ENCODE measurements at regions not wholly inside any gene's neighbourhood (a gene's known extent, or its start where the extent isn't known, plus 50 kb on each side); places are given as distances from the start of the nearest gene placed in this dataset.

- TF ChIP-seq SMAD3 (CRISPR knock-in tag; IDR thresholded peaks at IDR 0.05; ENCODE audit: borderline replicate concordance) (no peak), ERG (CRISPR knock-in tag; IDR thresholded peaks at IDR 0.05) (no peak), SMAD4 (CRISPR knock-in tag; IDR thresholded peaks at IDR 0.05) (no peak)
- TF ChIP-seq, protein P1, sequence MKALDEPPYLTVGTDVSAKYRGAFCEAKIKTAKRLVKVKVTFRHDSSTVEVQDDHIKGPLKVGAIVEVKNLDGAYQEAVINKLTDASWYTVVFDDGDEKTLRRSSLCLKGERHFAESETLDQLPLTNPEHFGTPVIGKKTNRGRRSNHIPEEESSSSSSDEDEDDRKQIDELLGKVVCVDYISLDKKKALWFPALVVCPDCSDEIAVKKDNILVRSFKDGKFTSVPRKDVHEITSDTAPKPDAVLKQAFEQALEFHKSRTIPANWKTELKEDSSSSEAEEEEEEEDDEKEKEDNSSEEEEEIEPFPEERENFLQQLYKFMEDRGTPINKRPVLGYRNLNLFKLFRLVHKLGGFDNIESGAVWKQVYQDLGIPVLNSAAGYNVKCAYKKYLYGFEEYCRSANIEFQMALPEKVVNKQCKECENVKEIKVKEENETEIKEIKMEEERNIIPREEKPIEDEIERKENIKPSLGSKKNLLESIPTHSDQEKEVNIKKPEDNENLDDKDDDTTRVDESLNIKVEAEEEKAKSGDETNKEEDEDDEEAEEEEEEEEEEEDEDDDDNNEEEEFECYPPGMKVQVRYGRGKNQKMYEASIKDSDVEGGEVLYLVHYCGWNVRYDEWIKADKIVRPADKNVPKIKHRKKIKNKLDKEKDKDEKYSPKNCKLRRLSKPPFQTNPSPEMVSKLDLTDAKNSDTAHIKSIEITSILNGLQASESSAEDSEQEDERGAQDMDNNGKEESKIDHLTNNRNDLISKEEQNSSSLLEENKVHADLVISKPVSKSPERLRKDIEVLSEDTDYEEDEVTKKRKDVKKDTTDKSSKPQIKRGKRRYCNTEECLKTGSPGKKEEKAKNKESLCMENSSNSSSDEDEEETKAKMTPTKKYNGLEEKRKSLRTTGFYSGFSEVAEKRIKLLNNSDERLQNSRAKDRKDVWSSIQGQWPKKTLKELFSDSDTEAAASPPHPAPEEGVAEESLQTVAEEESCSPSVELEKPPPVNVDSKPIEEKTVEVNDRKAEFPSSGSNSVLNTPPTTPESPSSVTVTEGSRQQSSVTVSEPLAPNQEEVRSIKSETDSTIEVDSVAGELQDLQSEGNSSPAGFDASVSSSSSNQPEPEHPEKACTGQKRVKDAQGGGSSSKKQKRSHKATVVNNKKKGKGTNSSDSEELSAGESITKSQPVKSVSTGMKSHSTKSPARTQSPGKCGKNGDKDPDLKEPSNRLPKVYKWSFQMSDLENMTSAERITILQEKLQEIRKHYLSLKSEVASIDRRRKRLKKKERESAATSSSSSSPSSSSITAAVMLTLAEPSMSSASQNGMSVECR (CRISPR knock-in tag; IDR thresholded peaks at IDR 0.05; ENCODE audit: borderline replicate concordance), result no peak
Observed at GRCh38 chr1:38549191-38549590, 310.4 kb downstream of the RRAGC start (continued).

DNA sequence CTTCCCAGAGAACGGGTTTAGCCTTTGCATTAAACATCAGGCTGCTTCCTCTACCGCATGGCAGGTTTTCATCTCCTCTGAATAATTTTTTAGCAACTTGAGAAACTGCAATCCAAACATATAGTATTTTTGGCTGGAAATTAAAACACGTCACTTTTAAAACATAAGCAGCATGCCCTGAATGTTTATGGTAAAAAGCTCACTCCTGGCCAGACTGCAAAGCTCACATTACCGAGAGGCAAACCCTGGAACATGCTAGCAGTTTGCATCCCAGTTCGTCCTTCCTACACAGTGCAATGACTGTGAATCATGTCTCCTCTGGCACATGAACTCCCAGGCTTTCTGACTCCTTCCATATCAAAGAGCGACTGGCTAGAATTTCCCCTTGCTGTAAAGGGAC is 312.3 kb downstream of the RRAGC start:
- POLR2A ChIA-PET, result no interaction called here
- H3K9me3 Mint-ChIP-seq, result no peaks in the 10 kb centered on the region
- H3K4me1 Mint-ChIP-seq, result peaks cover 8% of the 10 kb centered on the region
- H3K4me3 Mint-ChIP-seq, result no peak overlapping the region
- peaks cover under 1% of the 10 kb centered on the region for H3K27me3 Mint-ChIP-seq (ENCODE audit: low read depth)
- no peak overlapping the region for H3K27ac Mint-ChIP-seq
- ATAC-seq (no peak), DNase-seq (ENCODE audit: low spot score) (no peak)
- CTCF ChIA-PET, result interaction anchor here (0.8 kb wide), 1 partner anchor 11 kb away, joined by 4 read pairs; no protein-coding TSS in a partner anchor
- H3K36me3 Mint-ChIP-seq, result no peaks in the 10 kb centered on the region
- no peak for TF ChIP-seq ESRRA (CRISPR knock-in tag; IDR thresholded peaks at IDR 0.05; ENCODE audit: borderline replicate concordance)
- TF ChIP-seq CREM (CRISPR knock-in tag; IDR thresholded peaks at IDR 0.05), result no peak
- TF ChIP-seq ZNF281 (CRISPR knock-in tag; IDR thresholded peaks at IDR 0.05), result no peak
- no peak for TF ChIP-seq ZBTB43 (CRISPR knock-in tag; IDR thresholded peaks at IDR 0.05)
- no peak for TF ChIP-seq MXD4 (CRISPR knock-in tag; IDR thresholded peaks at IDR 0.05; ENCODE audit: borderline replicate concordance)
- no peak for TF ChIP-seq AR (CRISPR knock-in tag; IDR thresholded peaks at IDR 0.05)
- TF ChIP-seq, protein P2, sequence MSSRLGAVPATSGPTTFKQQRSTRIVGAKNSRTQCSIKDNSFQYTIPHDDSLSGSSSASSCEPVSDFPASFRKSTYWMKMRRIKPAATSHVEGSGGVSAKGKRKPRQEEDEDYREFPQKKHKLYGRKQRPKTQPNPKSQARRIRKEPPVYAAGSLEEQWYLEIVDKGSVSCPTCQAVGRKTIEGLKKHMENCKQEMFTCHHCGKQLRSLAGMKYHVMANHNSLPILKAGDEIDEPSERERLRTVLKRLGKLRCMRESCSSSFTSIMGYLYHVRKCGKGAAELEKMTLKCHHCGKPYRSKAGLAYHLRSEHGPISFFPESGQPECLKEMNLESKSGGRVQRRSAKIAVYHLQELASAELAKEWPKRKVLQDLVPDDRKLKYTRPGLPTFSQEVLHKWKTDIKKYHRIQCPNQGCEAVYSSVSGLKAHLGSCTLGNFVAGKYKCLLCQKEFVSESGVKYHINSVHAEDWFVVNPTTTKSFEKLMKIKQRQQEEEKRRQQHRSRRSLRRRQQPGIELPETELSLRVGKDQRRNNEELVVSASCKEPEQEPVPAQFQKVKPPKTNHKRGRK (CRISPR knock-in tag; IDR thresholded peaks at IDR 0.05; ENCODE audit: borderline replicate concordance), result no peak
- no peak for TF ChIP-seq ZBTB21 (CRISPR knock-in tag; IDR thresholded peaks at IDR 0.05; ENCODE audit: borderline replicate concordance)
- no peak for TF ChIP-seq NFATC4 (CRISPR knock-in tag; IDR thresholded peaks at IDR 0.05)
- no peak for TF ChIP-seq ELF4 (CRISPR knock-in tag; IDR thresholded peaks at IDR 0.05; ENCODE audit: low read depth)
- TF ChIP-seq PREB (CRISPR knock-in tag; IDR thresholded peaks at IDR 0.05; ENCODE audit: borderline replicate concordance), result no peak
- TF ChIP-seq ZNF425 (CRISPR knock-in tag; conservative IDR thresholded peaks at IDR 0.05), result no peak
- TF ChIP-seq GABPB1 (CRISPR knock-in tag; IDR thresholded peaks at IDR 0.05), result no peak
- no peak for TF ChIP-seq HMGA2 (CRISPR knock-in tag; IDR thresholded peaks at IDR 0.05)

Measured in WTC11 (cell line).